Panc1 (cell line): ENCODE measurements at regions not wholly inside any gene's neighbourhood (a gene's known extent, or its start where the extent isn't known, plus 50 kb on each side); places are given as distances from the start of the nearest gene placed in this dataset.

Experiments used
- ATAC-seq: fragments of 200-7000 bp; cut with Tn5 transposase; 2 replicates; pipeline ENCODE4 v1.9.1; 2020; ENCODE audit warnings: mild to moderate bottlenecking, moderate library complexity
- BruUV-seq: library from RNA; stranded (reverse); fragments of 400-500 nt; replicated peaks from 2 replicates; lab custom pipeline; 2021; lab: Mats Ljungman, UMichigan
- CTCF ChIA-PET: fragments of 300-600 bp; sonication (Branson Sonifier 250); formaldehyde crosslinking; loops from one replicate; lab custom pipeline; 2022; ENCODE audit warnings: antibody characterized with exemption; lab: Charles Lee
- POLR2A ChIA-PET: fragments of 300-600 bp; sonication (Branson Sonifier 250); formaldehyde crosslinking; loops from one replicate; lab custom pipeline; 2022; ENCODE audit warnings: antibody characterized with exemption; lab: Charles Lee
- DNase-seq: peaks from one replicate; pipeline ENCODE4 v3.0.0-alpha.2; 2010; ENCODE audit warnings: low read depth, low spot score
- H3K27ac ChIP-seq: 2 replicates; pipeline ENCODE4 v1.5.1; 2011; ENCODE audit warnings: mild to moderate bottlenecking, low read length, inconsistent platforms
- H3K27me3 ChIP-seq: fragments of 200-500 bp; sonication (Bioruptor generic); 2 replicates; pipeline ENCODE4 v1.6.0; 2014; ENCODE audit warnings: low read length, inconsistent platforms; ENCODE audit not compliant: control insufficient read depth, insufficient read depth
- H3K36me3 ChIP-seq: fragments of 200-500 bp; sonication (Bioruptor generic); 2 replicates; pipeline ENCODE4 v1.5.1; 2014; ENCODE audit warnings: inconsistent platforms, mild to moderate bottlenecking, low read length, moderate library complexity; ENCODE audit not compliant: control insufficient read depth, insufficient read depth
- H3K4me1 ChIP-seq: 2 replicates; pipeline ENCODE4 v1.5.1; 2011; ENCODE audit warnings: inconsistent platforms, mild to moderate bottlenecking, low read length, moderate library complexity; ENCODE audit not compliant: control insufficient read depth, insufficient read depth
- H3K4me3 ChIP-seq, 2 experiments: 2 replicates each; pipeline ENCODE4 v1.5.1; 2011 to 2012; ENCODE audit warnings: low read depth in 2 of 2, low read length in 2 of 2, mild to moderate bottlenecking in 2 of 2, inconsistent platforms in 1 of 2, moderate library complexity in 1 of 2
- H3K9me3 ChIP-seq: fragments of 200-500 bp; sonication (Bioruptor generic); 2 replicates; pipeline ENCODE4 v1.5.1; 2014; ENCODE audit warnings: low read depth, mild to moderate bottlenecking, inconsistent platforms, low read length, moderate library complexity; ENCODE audit not compliant: control insufficient read depth, insufficient read depth
- CTCF ChIP-seq: fragments of 450-650 bp; IDR thresholded peaks from 2 replicates; pipeline ENCODE4 v1.5.1; 2017; ENCODE audit warnings: mild to moderate bottlenecking
- POLR2AphosphoS5 ChIP-seq: IDR thresholded peaks from 2 replicates; pipeline ENCODE4 v1.6.1; 2012; ENCODE audit warnings: mild to moderate bottlenecking, low read depth, low read length, moderate library complexity
- REST ChIP-seq, 2 experiments: IDR thresholded peaks; 2 replicates each; pipeline ENCODE4 v1.6.1; 2011 to 2012; ENCODE audit warnings: low read depth in 2 of 2, control low read depth in 1 of 2, low read length in 1 of 2, mild to moderate bottlenecking in 1 of 2, moderate library complexity in 1 of 2; ENCODE audit not compliant: insufficient read depth in 1 of 2
- SIN3A ChIP-seq: IDR thresholded peaks from 2 replicates; pipeline ENCODE4 v1.6.1; 2012; ENCODE audit warnings: low read depth, mild to moderate bottlenecking, low read length, moderate library complexity, borderline replicate concordance; ENCODE audit not compliant: insufficient read depth
- TCF7L2 ChIP-seq: IDR thresholded peaks from 2 replicates; pipeline ENCODE4 v1.6.1; 2011; ENCODE audit warnings: mild to moderate bottlenecking, low read depth, low read length, inconsistent platforms
- in situ Hi-C: cut with HindIII; loops from 2 replicates; pipeline ENCODE4 v1.10.0; 2016; ENCODE audit warnings: low sequenced_read_pairs, low pct_unique_long_range_greater_than_20kb
- intact Hi-C: fragments of 100-400 bp; cut with micrococcal nuclease; formaldehyde crosslinking; loops from one replicate; pipeline ENCODE4 v1.10.0; 2022; ENCODE audit not compliant: unreplicated experiment

GRCh38 chr6:134434019-134434942 lies 116.4 kb upstream of the SGK1 start:
- in situ Hi-C loops, result no loop called here
- TF ChIP-seq POLR2AphosphoS5, result no peak
- TF ChIP-seq TCF7L2, result no peak
- TF ChIP-seq SIN3A, result no peak
- TF ChIP-seq CTCF, result no peak
- no peak for TF ChIP-seq REST (IDR thresholded peaks at IDR 0.05; ENCODE audit: insufficient read depth in 1 of 2, low read depth in 2 of 2, low read length in 1 of 2)
- H3K36me3 ChIP-seq, result no peaks in the 10 kb centered on the region
- ChIA-PET POLR2A (no interaction called here), CTCF (no interaction called here)
- BruUV-seq, result no TSS peak
- H3K4me1 ChIP-seq, result 0 out of 2 replicates have a peak, but pooled peaks cover 6% of the 10 kb centered on the region
- H3K4me3 ChIP-seq, result no peak overlapping the region
- H3K27ac ChIP-seq, result no peak overlapping the region
- no peak for ATAC-seq
- intact Hi-C loops, result no loop called here
- H3K27me3 ChIP-seq, result no peaks in the 10 kb centered on the region; the same call in 1 of the 2 replicates
- DNase-seq, result no peak
- H3K9me3 ChIP-seq, result no peaks in the 10 kb centered on the region

GRCh38 chr6:134432036-134432435 lies 114.1 kb upstream of the SGK1 start:
- H3K4me1 ChIP-seq, result 0 out of 2 replicates have a peak, but pooled peaks cover 6% of the 10 kb centered on the region
- H3K36me3 ChIP-seq, result no peaks in the 10 kb centered on the region
- no peak for ATAC-seq
- intact Hi-C loops (no loop called here), in situ Hi-C loops (no loop called here)
- ChIA-PET POLR2A (no interaction called here), CTCF (no interaction called here)
- no TSS peak for BruUV-seq
- H3K4me3 ChIP-seq, result no peak overlapping the region
- TF ChIP-seq POLR2AphosphoS5 (no peak), SIN3A (no peak), CTCF (no peak), TCF7L2 (no peak), REST (IDR thresholded peaks at IDR 0.05; ENCODE audit: insufficient read depth in 1 of 2, low read depth in 2 of 2, low read length in 1 of 2) (no peak)
- H3K27me3 ChIP-seq, result no peaks in the 10 kb centered on the region
- H3K9me3 ChIP-seq, result no peaks in the 10 kb centered on the region
- no peak for DNase-seq
- no peak overlapping the region for H3K27ac ChIP-seq
